Inflammatory macrophage (primary cell): ENCODE measurements at regions not wholly inside any gene's neighbourhood (a gene's known extent, or its start where the extent isn't known, plus 50 kb on each side); places are given as distances from the start of the nearest gene placed in this dataset.

Experiments
- DNase-seq, 2 donors: peaks; one replicate each; pipeline ENCODE4 v3.0.0-alpha.2; 2020 to 2022

DNA sequence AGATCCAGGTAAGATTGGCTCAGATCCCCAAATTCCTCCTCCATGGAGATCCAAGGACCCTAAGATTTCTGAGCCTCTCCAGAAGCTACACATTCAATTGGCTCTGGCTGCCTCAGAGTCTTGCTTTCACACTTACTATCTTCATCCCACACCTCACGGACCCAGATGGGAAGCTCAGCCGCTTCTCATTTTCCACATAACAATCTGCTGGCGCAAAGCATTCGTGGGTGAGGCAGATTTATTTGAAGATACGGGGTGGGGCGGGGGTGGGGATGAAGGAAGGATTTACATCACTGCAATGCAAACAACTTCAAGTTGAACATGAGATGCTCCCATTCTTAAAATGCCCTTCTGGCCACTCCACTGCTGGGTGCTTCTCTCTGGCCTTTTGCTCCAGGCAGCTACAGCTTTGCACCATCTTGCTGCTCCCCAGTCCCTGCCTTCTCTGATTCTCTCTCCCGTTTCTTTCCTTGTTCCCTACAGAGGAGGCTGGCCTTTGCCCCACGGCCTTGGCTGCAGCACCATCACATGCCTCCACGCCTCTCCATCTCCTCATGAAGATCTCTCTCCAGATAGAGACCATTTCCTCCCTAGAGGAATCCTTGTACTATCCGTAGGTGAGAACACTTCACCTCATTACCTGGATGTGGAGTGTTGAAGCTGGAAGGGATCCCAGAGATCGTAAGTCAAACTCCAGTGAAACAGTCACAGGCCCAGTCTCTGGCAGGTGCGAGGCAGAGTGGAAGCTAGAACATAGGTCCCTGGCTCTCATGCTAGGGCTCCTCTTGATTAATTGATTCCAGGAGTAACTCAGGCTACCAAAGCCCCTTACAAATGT is 175.9 kb downstream of the RPLP1 start:
- no peak for DNase-seq

DNA sequence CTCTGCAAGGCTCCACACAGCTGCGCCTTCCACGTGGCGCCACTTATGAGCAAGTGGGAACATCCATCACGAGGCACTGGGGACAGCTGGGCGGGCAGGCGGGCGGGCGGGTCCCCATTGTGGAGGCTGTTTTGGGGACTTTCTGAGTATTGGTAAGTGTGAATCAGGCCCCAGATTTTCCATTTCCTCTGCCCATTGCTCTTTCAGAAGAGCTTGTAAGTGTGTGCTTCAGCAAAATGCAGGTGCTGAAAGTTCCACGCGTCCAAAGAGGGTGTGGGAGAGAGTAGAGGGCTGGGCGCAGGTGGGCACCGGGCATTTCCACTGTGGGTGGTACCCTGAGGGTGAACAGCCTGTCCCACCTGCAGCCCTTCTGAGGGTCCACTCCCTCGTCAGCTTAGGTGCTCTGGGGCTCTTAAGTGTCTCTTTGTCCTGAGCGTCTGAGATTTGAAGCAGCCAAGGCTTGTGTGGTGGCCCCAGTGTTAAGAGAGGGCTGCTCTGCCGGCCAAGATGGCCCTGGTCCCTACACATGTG is 177.1 kb downstream of the RPLP1 start:
- DNase-seq = no peak

DNA sequence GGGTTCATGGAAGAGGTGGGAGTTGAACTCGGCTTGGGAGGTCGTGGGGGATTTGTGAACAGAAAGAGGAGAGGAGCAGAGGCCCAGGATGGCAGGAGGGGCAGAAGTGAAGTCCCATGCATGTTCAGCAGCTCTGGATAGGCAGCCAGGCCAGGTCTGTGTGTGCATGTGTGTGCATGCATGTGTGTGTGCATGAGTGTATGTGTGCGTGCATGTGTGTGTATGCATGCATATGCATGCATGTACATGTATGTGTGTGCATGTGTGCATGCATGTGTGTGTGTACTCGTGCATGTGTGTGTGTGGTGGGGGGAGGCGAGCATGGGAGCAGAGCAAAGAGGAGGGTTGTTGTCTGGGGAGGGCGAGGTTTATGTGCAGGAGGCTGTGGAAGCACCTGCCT is 178.4 kb downstream of the RPLP1 start:
- no peak for DNase-seq

DNA sequence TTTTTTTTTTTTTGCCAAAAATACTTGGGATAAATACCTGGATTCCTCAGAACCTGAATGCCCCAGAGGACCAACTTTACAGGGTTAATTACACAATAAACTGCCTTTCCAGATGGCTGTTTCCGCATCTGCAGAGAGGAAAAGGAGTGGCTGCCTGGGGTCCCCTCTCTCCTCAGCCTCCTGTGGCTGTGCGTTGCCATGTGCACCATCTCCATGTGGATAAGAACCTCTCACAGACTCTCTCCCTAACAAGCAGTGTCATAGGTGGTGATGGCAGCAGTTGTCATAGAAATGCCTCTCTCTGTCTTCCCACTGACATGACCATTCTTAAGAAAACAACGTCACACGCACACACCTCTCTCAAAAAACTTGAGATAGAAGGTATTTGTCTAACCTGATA is 179.4 kb downstream of the RPLP1 start:
- DNase-seq = no peak

DNA sequence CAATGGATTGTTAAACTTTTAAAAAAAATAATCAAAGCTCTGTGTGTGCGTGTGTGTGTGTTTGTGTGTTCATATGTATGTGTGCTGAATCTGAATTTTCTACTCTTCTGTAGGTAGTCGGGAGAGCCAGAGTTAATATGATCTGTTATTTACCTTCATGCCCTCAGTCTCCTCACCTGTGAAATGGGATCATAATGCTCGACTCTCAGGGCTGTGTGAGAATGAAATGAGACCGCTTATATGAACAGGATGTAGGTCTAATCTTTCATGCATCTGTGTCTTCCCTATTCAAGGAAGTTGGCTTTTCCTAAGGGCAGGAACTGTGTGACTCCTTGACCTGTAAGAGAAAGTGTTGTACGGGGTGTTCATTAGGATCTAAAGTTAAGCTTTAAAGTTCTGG is 182.2 kb downstream of the RPLP1 start:
- DNase-seq = no peak

DNA sequence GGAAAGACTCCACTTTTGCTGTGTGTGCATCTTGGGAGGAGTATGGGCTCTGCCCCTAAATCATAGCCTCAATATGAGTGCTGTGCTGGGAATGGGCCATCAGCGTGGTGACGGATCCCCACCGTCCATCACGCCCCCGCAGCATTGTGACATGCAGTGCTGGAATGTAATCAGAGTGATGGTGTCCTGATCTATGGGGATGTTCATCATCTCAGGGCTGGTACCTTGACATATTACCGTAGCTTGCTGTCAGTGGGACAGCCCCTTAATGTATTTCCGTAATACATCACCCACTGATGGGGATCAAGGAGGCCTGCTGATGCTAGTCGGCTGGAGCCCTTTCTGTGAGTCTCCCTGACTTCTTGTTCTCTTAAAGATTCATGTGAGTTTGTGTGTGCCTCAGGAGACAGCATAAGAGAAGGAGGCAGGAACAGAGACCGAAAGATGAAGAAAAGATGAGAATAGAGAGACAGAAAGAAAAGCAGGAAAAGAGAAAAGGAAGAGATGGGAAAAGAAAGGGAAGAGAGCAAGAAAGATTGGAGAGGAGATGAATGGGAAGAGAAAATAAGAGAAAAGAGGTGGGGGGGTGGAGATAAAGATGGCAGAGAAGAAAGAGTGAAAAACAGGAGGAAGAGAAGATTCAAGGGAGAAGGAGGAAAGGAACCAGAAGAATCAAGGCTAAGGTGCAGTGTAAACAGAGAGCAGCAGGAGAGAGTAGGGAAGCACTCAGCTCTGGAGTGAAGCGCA is 183.7 kb downstream of the RPLP1 start:
- no peak for DNase-seq

DNA sequence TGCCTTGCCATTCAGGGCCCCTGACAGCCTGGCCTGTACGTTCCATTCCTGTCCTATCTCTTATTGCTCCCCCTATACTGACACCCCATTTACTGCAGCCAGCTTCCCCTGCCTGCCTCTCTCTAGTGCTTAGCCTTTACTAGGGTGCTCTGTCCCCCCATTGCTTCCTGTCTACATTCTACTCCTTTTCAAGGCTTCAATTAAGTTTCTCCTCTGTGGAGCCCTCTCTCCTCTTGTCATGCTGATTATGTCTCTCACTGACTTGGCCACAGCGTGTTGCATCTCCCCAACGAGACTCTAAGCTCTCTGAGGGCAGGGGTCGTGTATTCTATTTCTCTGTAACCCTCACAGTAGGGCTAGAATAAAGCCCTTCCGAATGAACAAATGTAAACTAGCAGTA is 185.2 kb downstream of the RPLP1 start:
- DNase-seq = no peak

DNA sequence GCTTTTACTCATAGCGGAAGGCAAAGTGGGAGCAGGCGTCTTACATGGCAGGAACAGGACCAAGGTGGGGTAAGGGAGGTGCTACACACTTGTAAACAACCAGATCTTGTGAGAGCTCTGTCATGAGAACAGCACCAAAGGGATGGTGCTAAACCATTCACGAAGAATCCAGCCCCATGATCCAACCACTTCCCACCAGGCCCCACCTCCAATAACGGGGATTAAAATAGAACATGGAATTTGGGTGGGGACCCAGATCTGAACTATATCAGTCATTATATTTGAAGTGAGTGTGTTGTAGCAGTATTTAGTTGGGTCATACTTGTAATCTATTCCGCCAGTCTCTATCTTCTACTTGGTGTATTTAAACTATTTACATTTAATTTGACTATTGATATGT is 190.9 kb downstream of the RPLP1 start:
- no peak for DNase-seq

DNA sequence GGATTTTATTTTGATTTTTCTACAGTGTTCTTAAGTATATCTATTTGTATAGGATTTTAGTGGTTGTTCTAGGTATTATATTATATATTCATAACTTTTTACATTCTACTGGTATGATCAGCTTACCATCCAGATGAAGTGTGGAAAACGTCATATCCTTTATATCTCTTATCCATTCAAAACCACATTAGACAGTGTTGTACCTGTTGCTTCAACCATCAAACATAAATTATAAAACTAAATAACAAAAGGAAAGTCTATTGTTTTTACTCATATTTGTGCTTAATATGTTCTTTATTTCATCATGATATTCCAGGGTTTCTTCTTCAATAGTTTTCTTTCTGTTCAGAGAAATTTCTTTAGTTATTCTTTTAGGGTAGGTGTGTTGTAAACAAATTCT is 191.4 kb downstream of the RPLP1 start:
- DNase-seq = no peak

DNA sequence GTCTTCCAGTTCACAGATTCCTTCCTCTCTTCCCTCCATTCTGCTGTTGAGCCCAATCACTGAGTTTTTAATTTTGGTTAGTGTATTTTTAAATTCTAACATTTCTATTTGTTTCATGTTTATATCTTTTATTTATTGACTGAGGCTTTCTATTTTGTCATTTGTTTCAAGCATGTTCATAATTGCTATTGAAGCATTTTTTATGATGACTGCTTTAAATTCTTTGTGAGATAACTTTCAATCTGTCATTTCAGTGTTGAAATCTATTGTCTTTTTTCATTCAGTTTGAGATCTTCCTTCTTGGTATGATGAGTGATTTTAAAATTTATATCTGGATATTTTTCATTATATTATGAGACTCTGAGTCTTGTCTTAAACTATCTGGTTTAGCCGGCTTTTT is 192.3 kb downstream of the RPLP1 start:
- no peak for DNase-seq

DNA sequence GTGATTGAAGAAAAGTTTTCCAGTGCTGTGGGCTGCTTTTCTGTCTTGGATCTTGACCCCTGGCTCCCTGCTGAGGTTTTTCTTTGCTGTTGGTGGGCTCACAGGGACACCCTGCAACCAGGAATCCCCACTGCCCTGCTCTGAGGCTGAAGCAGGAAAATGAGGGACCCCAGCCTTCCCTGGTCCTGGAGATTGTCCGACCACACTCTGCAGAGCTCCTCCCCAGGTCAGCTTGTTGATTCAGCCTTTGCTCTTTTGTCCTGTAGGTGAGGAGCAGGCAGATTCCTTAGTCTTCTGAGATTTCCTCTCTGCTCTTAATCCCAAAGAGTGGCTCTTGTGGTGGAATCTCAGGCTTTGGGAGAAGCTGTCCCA is 194.5 kb downstream of the RPLP1 start:
- DNase-seq = no peak

DNA sequence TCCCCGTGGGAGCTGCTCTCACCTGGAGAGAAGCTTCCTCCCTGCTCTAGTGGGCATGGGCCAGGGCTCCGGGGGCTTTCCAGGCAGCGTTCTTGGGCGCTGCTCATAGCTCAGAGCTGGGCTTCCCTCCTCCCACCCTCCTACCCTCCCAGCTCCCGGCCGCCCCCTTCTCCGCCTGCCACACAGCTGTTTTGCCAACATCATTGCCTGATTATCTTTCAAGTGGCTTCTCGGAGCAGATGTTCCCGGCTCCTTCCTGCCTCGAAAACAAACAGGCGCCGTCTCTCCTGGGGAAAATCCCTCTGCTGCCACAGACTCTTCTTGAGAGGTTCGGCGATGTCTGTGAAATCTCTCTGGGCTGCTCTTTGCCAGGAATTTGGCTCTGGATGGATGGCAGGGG is 195.6 kb downstream of the RPLP1 start:
- no peak for DNase-seq

DNA sequence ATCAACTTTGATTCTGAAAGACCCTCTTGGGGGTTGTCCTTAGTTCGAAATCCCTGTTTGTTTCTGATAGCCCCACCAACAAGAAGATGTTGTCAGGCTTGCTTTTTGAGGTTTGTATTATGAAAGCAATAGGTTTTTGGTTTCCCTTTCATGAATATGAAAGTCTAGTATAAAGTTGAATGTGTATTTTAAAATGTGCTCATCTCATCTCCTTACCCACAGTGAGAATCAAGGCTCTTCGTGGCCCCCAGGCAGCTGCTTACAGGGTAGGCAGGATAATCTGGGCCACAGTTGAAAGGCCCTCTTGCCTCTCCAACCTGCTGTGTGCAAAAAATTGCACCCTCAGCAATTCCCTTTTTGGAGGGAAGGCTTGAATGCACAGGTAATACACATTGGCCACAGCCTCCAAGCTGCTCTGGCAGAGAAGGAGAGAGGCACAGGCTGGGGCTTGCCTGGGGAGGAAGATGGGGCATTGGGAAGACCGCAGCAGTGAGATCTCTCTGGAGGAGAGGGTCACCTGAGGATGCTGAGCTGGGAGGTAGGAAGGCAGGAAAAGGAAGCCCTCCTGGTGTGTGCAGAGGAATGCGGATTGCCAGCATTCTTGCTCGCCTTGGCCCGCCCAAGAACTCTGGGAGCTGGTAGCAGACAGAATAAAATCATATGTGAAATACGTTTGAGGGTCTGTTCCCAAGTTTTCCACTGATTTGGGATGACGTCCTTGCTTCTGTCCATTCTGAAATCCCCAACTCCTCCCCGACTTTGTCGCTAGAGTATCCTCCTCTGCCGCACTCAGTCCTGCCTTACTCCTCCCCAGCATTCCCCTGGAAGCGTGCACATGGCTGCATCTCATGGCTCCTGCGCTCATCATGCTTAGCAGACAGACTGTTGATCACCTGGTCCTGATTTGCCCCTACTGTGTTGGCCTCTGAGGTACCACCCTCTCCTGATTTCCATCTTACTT is 196.4 kb downstream of the RPLP1 start:
- no peak for DNase-seq

DNA sequence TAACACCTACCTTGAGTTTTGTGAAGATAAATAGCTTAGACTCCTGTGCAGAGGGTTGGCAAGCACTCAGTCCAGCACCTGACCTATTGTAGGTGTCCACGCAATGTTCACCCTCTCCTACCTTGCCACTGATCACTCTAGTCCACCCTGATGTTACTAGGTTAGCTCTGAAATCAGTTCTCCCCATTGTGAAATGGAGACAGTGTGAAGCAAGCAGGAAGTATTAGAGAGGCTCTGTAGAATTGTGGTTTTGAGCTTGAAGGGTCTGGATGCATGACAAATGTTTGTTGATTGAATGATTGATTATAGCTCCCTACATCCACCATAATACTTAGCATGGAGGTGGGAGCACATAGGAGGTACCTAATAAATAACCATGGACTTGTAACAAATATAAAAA is 199.7 kb downstream of the RPLP1 start:
- peak in 1 of 2 donors; percentile 26 for DNase-seq

DNA sequence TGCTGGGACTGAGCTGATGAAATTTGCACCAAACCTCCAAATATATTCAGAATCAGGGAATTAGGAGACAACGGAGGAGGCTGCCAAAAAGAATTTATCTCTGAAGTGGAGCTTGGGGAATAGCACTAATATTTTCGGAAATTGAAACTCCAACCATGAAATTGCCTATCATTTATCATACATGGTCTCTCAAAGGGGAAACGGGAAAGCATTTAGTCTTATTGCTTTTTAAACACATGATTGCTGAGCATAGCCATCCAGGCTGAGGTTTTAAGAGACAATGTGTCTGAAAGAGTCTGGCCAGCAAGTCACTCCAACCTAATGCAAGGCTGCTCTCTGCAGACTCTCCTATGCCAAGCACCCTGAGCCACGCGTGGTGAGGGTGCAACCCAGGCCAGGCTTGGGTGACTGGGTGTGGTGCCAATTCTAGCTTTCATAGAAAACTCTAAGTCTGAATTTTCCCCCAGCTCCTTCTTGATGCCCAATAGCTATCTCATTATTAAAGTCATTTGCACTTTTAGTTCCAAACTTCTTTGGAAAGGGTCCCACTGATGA is 200.2 kb downstream of the RPLP1 start:
- no peak for DNase-seq

DNA sequence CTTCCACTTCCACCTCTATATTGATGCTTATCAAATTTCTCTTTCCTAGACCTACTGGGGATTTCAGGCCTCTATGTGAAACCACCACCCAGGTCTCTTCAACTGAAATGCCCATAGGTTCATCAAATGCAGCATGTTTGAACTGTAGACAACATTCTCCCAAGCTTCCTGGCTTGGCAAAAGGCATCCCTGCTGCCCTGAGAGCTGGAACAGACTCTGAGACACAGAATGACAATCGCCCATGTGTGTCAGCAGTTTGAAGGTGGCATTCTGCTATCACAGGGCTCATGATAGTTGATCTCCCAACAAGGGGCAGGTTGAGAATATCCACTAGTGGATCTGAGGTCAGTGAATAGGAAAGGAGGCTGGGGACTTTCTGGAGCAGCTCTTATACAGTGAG is 200.7 kb downstream of the RPLP1 start:
- no peak for DNase-seq

DNA sequence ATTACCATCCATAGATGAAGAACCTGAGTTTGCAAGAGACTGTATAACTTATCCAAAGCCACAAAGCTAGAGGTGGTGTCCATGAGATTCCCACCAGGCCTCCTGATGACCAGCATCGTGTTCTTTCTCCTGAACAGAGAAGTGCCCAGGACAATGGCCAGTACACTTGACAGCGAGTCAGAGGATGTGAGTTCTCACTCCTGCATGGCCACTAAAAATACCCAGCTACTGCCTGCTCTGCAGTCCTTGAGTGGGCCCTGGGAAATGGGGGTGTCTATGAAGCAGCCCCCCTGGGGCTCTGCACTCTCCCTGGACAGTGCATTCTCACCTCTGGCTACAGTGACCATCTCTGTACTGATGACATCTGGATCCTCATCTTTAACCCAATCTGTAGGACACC is 201.2 kb downstream of the RPLP1 start:
- no peak for DNase-seq

DNA sequence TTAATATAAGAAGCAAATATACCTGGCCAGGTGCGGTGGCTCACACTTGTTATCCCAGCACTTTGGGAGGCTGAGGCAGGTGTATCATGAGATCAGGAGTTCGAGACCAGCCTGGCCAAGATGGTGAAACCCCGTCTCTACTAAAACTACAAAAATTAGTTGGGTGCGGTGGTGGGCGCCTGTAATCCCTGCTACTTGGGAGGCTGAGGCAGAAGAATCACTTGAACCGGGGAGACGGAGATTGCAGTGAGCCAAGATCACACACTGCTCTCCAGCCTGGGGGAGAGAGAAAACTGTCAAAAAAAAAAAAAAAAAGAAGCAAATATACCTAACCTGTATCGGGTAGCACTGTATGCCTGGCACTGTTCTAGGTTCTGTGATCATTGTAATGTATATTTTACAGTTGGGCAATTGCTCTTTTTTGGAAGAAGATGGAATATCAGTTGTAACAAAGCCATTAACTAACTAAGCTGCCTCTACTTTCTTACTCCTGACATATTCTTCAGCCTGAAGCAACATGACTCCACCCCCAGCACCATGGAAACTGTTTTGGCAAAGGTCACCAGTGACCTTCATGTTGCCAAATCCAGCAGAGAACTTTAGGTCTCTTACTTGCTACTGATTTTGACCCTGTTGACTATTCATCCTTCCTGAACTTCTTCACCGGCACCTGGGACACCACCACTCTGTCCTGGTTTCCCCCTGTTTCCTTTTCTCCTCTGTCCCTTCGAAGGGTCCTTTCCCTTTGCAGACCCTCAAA is 203.8 kb downstream of the RPLP1 start:
- DNase-seq = peak; percentile 19 to 31

DNA sequence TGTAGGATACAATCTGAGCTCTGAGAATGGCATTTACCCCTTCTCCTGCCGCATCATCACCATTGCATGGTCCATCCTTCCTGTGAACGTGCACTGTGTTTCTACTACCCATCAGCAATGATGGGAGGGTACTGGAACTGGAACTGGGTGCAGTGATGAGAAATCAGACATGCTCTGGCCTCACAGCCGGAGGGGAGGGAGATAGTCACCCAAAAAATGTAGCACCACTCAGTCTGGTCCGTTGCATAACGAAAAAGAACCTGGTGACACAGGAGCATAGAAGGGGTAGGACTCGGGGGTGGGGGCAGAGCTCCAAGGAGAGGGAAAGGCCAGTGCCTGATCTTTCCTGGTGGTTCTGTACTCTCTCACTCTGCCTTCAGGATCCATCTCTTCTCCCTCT is 205.0 kb downstream of the RPLP1 start:
- no peak for DNase-seq

DNA sequence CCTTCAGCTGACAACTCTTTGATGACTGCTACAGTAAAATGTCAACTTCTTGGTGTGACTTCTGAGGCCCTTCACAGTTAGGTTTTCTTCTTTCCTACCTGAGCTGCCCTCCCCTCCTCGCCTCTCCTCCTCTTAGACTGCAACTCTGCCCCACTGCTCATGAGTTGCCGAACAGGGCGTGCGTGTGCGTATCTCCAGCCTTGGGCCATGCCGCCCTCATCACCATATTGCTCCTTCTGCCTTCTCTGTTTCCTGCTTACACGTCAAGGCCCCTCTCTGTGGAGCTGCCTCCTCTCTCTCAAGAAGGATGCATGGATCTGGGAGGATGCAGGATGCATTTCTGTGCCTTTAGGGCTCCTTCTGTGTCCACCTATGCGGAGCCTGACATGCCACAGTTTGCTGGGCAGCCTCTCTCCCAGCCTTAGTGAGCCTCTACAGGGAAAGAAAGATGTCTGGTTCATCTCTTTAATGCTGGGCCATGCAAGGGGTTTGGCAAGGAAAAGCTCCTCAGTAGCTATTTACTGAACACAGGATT is 205.9 kb downstream of the RPLP1 start:
- DNase-seq = no peak

DNA sequence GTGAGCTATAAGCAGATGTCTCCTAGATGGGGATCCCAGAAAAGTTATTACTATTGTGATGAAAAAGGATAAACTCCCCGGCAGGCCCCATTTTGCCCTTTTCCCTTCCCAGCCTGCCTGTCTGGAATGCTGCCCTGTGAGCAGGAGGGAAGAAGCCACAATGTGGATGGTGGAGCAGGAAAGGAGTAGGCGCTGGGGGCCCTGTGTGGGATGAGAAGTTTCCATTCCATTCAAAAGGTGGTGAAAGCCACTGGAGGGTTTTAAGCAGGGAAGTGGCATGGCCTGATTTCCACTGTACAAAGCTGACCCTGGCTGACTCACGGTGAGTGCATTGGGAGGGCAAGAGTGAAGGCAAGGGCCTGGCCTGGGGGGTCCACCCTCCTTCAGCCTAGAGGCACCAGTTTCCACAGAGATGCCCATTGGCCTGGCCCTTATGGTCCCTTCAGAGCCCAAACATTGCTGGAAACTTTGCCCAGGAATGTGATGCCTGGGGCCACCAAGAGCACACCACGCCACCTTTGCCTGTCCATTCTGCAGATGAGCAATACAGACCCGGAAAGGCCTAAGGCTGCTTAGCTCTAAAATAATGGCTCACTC is 206.9 kb downstream of the RPLP1 start:
- no peak for DNase-seq
